Lower lobe of right lung (tissue), 2 donors: ENCODE measurements at regions not wholly inside any gene's neighbourhood (a gene's known extent, or its start where the extent isn't known, plus 50 kb on each side); places are given as distances from the start of the nearest gene placed in this dataset.

ENCODE experiments used
- ATAC-seq, 2 donors: fragments of 200-7000 bp; cut with Tn5 transposase; one replicate each; pipeline ENCODE4 v1.9.1; 2020 to 2022; ENCODE audit warnings: mild to moderate bottlenecking in 2 of 2, moderate library complexity in 2 of 2
- DNase-seq: peaks from one replicate; pipeline ENCODE4 v3.0.0-alpha.2; 2020
- H3K27ac ChIP-seq: fragments of 200-600 bp; one replicate; pipeline ENCODE4 v1.8.0; 2022
- H3K27me3 ChIP-seq: fragments of 200-600 bp; one replicate; pipeline ENCODE4 v1.8.0; 2022; ENCODE audit warnings: low read depth
- H3K36me3 ChIP-seq: fragments of 200-600 bp; one replicate; pipeline ENCODE4 v1.8.0; 2022; ENCODE audit warnings: mild to moderate bottlenecking
- H3K4me1 ChIP-seq: fragments of 200-600 bp; one replicate; pipeline ENCODE4 v1.8.0; 2022
- H3K4me3 ChIP-seq: fragments of 200-600 bp; one replicate; pipeline ENCODE4 v1.8.0; 2022; ENCODE audit warnings: mild to moderate bottlenecking
- H3K9me3 ChIP-seq: fragments of 200-600 bp; one replicate; pipeline ENCODE4 v1.8.0; 2022
- CTCF ChIP-seq: fragments of 200-600 bp; IDR thresholded peaks from one replicate; pipeline ENCODE4 v1.8.0; 2022; ENCODE audit warnings: antibody characterized with exemption, mild to moderate bottlenecking
- intact Hi-C: fragments of 100-400 bp; cut with DNase I; formaldehyde crosslinking; loops from one replicate; pipeline ENCODE4 v1.11.0; 2022
- donor health status: DM: no; HTN: yes; CAD: no; lungs with severe emphysema.

- no peak for TF ChIP-seq CTCF
- no peaks in the 10 kb centered on the region for H3K4me1 ChIP-seq
- H3K27me3 ChIP-seq = no peaks in the 10 kb centered on the region
- intact Hi-C loops = no loop called here
- DNase-seq (no peak), ATAC-seq (no peak)
- H3K9me3 ChIP-seq = no peaks in the 10 kb centered on the region
- no peak overlapping the region for H3K27ac ChIP-seq
- no peak overlapping the region for H3K4me3 ChIP-seq
- H3K36me3 ChIP-seq = no peaks in the 10 kb centered on the region
Observed at GRCh38 chr2:22838461-22838860, 546.5 kb upstream of the KLHL29 start.

GRCh38 chr2:22842205-22842869, 542.6 kb upstream of the KLHL29 start:
- Histone ChIP-seq H3K27ac (no peak overlapping the region), H3K4me3 (no peak overlapping the region), H3K36me3 (no peaks in the 10 kb centered on the region), H3K27me3 (no peaks in the 10 kb centered on the region), H3K4me1 (no peaks in the 10 kb centered on the region), H3K9me3 (no peaks in the 10 kb centered on the region)
- no peak for TF ChIP-seq CTCF
- no peak for DNase-seq
- no peak for ATAC-seq
- intact Hi-C loops = no loop called here

GRCh38 chr2:22843919-22844537, 541.0 kb upstream of the KLHL29 start:
- Histone ChIP-seq H3K36me3 (no peaks in the 10 kb centered on the region), H3K9me3 (no peaks in the 10 kb centered on the region), H3K4me1 (no peaks in the 10 kb centered on the region), H3K4me3 (no peak overlapping the region), H3K27me3 (no peaks in the 10 kb centered on the region), H3K27ac (no peak overlapping the region)
- no peak for DNase-seq
- no peak for ATAC-seq
- intact Hi-C loops = no loop called here
- TF ChIP-seq CTCF = no peak

GRCh38 chr2:22850310-22850709, 534.7 kb upstream of the KLHL29 start:
- no peak for DNase-seq
- TF ChIP-seq CTCF = no peak
- Histone ChIP-seq H3K27me3 (no peaks in the 10 kb centered on the region), H3K4me3 (no peak overlapping the region), H3K36me3 (no peaks in the 10 kb centered on the region), H3K9me3 (no peaks in the 10 kb centered on the region), H3K27ac (no peak overlapping the region), H3K4me1 (no peaks in the 10 kb centered on the region)
- intact Hi-C loops = no loop called here
- no peak for ATAC-seq

- DNase-seq = no peak
- Histone ChIP-seq H3K4me1 (no peaks in the 10 kb centered on the region), H3K27ac (no peak overlapping the region), H3K4me3 (no peak overlapping the region), H3K36me3 (no peaks in the 10 kb centered on the region), H3K27me3 (no peaks in the 10 kb centered on the region), H3K9me3 (no peaks in the 10 kb centered on the region)
- ATAC-seq = no peak
- intact Hi-C loops = no loop called here
- TF ChIP-seq CTCF = no peak
Observed at GRCh38 chr2:22854588-22854987, 530.4 kb upstream of the KLHL29 start.
